MM.1S (cell line): ENCODE measurements at regions not wholly inside any gene's neighbourhood (a gene's known extent, or its start where the extent isn't known, plus 50 kb on each side); places are given as distances from the start of the nearest gene placed in this dataset.

ENCODE experiments used
- DNase-seq: peaks from one replicate; pipeline ENCODE4 v3.0.0-alpha.2; 2015
- H2AFZ ChIP-seq: fragments of 300-600 bp; sonication (generic); 2 replicates; pipeline ENCODE4 v1.6.0; 2016; ENCODE audit warnings: antibody characterized with exemption, low read length
- H3F3A ChIP-seq: fragments of 300-600 bp; sonication (generic); 2 replicates; pipeline ENCODE4 v1.6.1; 2016; ENCODE audit warnings: mild to moderate bottlenecking, antibody characterized with exemption, low read length, moderate library complexity, mixed read lengths; ENCODE audit not compliant: insufficient read depth
- H3K27ac ChIP-seq: fragments of 300-600 bp; sonication (generic); 2 replicates; pipeline ENCODE4 v1.5.1; 2016; ENCODE audit warnings: mild to moderate bottlenecking, low read length
- H3K27me3 ChIP-seq: fragments of 300-600 bp; sonication (generic); replicated peaks from 2 replicates; pipeline ENCODE4 v1.6.0; 2016; ENCODE audit warnings: low read length; ENCODE audit not compliant: insufficient read depth
- H3K36me3 ChIP-seq: fragments of 300-600 bp; sonication (generic); replicated peaks from 2 replicates; pipeline ENCODE4 v1.6.1; 2016; ENCODE audit warnings: mild to moderate bottlenecking, low read length, mixed read lengths; ENCODE audit not compliant: insufficient read depth
- H3K4me1 ChIP-seq: fragments of 300-600 bp; sonication (generic); 2 replicates; pipeline ENCODE4 v1.6.1; 2016; ENCODE audit warnings: low read length, mixed read lengths
- H3K4me2 ChIP-seq: fragments of 300-600 bp; sonication (generic); 2 replicates; pipeline ENCODE4 v1.6.0; 2016; ENCODE audit warnings: low read depth, low read length
- H3K4me3 ChIP-seq: fragments of 300-600 bp; sonication (generic); 2 replicates; pipeline ENCODE4 v1.5.1; 2016; ENCODE audit warnings: low read length, mixed read lengths
- H3K79me2 ChIP-seq: fragments of 300-600 bp; sonication (generic); 2 replicates; pipeline ENCODE4 v1.6.1; 2016; ENCODE audit warnings: mixed run types, low read length, mixed read lengths
- H3K9ac ChIP-seq: fragments of 300-600 bp; sonication (generic); 2 replicates; pipeline ENCODE4 v1.6.1; 2016; ENCODE audit warnings: low read length, mixed read lengths
- H3K9me2 ChIP-seq: fragments of 300-600 bp; sonication (generic); replicated peaks from 2 replicates; pipeline ENCODE4 v1.6.1; 2016; ENCODE audit warnings: mild to moderate bottlenecking, low read length, mixed read lengths; ENCODE audit not compliant: insufficient read depth
- H3K9me3 ChIP-seq: fragments of 300-600 bp; sonication (generic); replicated peaks from 2 replicates; pipeline ENCODE4 v1.6.1; 2016; ENCODE audit warnings: mild to moderate bottlenecking, low read length, mixed read lengths; ENCODE audit not compliant: insufficient read depth
- H4K20me1 ChIP-seq: fragments of 300-600 bp; sonication (generic); 2 replicates; pipeline ENCODE4 v1.6.1; 2016; ENCODE audit warnings: mild to moderate bottlenecking, low read length, moderate library complexity, mixed read lengths; ENCODE audit not compliant: insufficient read depth
- CTCF ChIP-seq: fragments of 300-600 bp; sonication (generic); IDR thresholded peaks from 2 replicates; pipeline ENCODE4 v1.5.1; 2016; ENCODE audit warnings: antibody characterized with exemption, low read length, mixed read lengths
- EZH2 ChIP-seq: fragments of 300-600 bp; sonication (generic); optimal IDR thresholded peaks from 2 replicates; pipeline ENCODE3; 2017; ENCODE audit warnings: low read depth, mild to moderate bottlenecking, antibody characterized with exemption, low read length, mixed read lengths
- EZH2phosphoT487 ChIP-seq: fragments of 300-600 bp; sonication (generic); IDR thresholded peaks from 2 replicates; pipeline ENCODE4 v1.6.1; 2018; ENCODE audit warnings: antibody characterized with exemption, low read length

- H3K4me3 ChIP-seq = no peak overlapping the region
- H3K27ac ChIP-seq = no peak overlapping the region
Observed at GRCh38 chr16:51892293-51893007, 654.5 kb downstream of the TOX3 start.

GRCh38 chr16:51888534-51888933 lies 658.4 kb downstream of the TOX3 start:
- no peaks in the 10 kb centered on the region for H3K4me1 ChIP-seq
- H3K9me2 ChIP-seq = no peaks in the 10 kb centered on the region
- no peak for DNase-seq
- no peaks in the 10 kb centered on the region for H3F3A ChIP-seq
- no peaks in the 10 kb centered on the region for H4K20me1 ChIP-seq
- H3K9me3 ChIP-seq = no peaks in the 10 kb centered on the region
- TF ChIP-seq EZH2 = no peak
- no peak for TF ChIP-seq EZH2phosphoT487
- no peak for TF ChIP-seq CTCF
- no peak overlapping the region for H3K4me2 ChIP-seq
- no peak overlapping the region for H3K27ac ChIP-seq
- H2AFZ ChIP-seq = no peak overlapping the region
- H3K9ac ChIP-seq = no peak overlapping the region
- no peaks in the 10 kb centered on the region for H3K27me3 ChIP-seq
- no peaks in the 10 kb centered on the region for H3K79me2 ChIP-seq
- H3K4me3 ChIP-seq = no peak overlapping the region
- H3K36me3 ChIP-seq = no peaks in the 10 kb centered on the region

More at GRCh38 chr16:51892293-51893007, 654.5 kb downstream of the TOX3 start:
- Histone ChIP-seq H4K20me1 (no peaks in the 10 kb centered on the region), H3F3A (no peaks in the 10 kb centered on the region), H2AFZ (no peak overlapping the region), H3K36me3 (no peaks in the 10 kb centered on the region), H3K9me3 (no peaks in the 10 kb centered on the region), H3K27me3 (no peaks in the 10 kb centered on the region), H3K4me2 (no peak overlapping the region), H3K4me1 (no peaks in the 10 kb centered on the region), H3K9ac (no peak overlapping the region), H3K79me2 (no peaks in the 10 kb centered on the region), H3K9me2 (no peaks in the 10 kb centered on the region)
- no peak for TF ChIP-seq EZH2phosphoT487
- no peak for TF ChIP-seq EZH2
- no peak for TF ChIP-seq CTCF
- DNase-seq = no peak

GRCh38 chr16:51888016-51888415 lies 658.9 kb downstream of the TOX3 start:
- no peak for DNase-seq
- Histone ChIP-seq H2AFZ (no peak overlapping the region), H4K20me1 (no peaks in the 10 kb centered on the region), H3K36me3 (no peaks in the 10 kb centered on the region), H3K79me2 (no peaks in the 10 kb centered on the region), H3K9me2 (no peaks in the 10 kb centered on the region), H3K27ac (no peak overlapping the region), H3K27me3 (no peaks in the 10 kb centered on the region), H3K9me3 (no peaks in the 10 kb centered on the region), H3F3A (no peaks in the 10 kb centered on the region), H3K4me2 (no peak overlapping the region), H3K4me1 (no peaks in the 10 kb centered on the region), H3K9ac (no peak overlapping the region), H3K4me3 (no peak overlapping the region)
- TF ChIP-seq EZH2phosphoT487 = no peak
- TF ChIP-seq EZH2 = no peak
- no peak for TF ChIP-seq CTCF
